ENCODE measurements at regions not wholly inside any gene's neighbourhood (a gene's known extent, or its start where the extent isn't known, plus 50 kb on each side); places are given as distances from the start of the nearest gene placed in this dataset.

- TF ChIP-seq JUND (CRISPR knock-in tag; IDR thresholded peaks at IDR 0.05), result no peak
- no peak for TF ChIP-seq E2F5 (CRISPR knock-in tag; conservative IDR thresholded peaks at IDR 0.05)
- TF ChIP-seq YEATS2 (CRISPR knock-in tag; IDR thresholded peaks at IDR 0.05; ENCODE audit: borderline replicate concordance), result no peak
- no peak for TF ChIP-seq ZNF761 (CRISPR knock-in tag; conservative IDR thresholded peaks at IDR 0.05)
- TF ChIP-seq DNMT1 (CRISPR knock-in tag; IDR thresholded peaks at IDR 0.05), result no peak
- no peak for TF ChIP-seq DNMT3B (CRISPR knock-in tag; conservative IDR thresholded peaks at IDR 0.05)
- TF ChIP-seq CBX1 (IDR thresholded peaks at IDR 0.05; ENCODE audit: low read depth), result no peak
- TF ChIP-seq KDM4B (CRISPR knock-in tag; IDR thresholded peaks at IDR 0.05), result no peak
- no peak for TF ChIP-seq TARDBP (CRISPR knock-in tag; IDR thresholded peaks at IDR 0.05)
- TF ChIP-seq FOXK1 (CRISPR knock-in tag; IDR thresholded peaks at IDR 0.05; ENCODE audit: borderline replicate concordance, low read depth), result no peak
- TF ChIP-seq GFI1 (CRISPR knock-in tag; IDR thresholded peaks at IDR 0.05; ENCODE audit: borderline replicate concordance), result no peak
- no peak for TF ChIP-seq EP300 (IDR thresholded peaks at IDR 0.05; ENCODE audit: low read depth in 2 of 2, low read length in 2 of 2)
- TF ChIP-seq EP300 (CRISPR knock-in tag; IDR thresholded peaks at IDR 0.05; ENCODE audit: borderline replicate concordance), result no peak
- TF ChIP-seq NFYB (CRISPR knock-in tag; IDR thresholded peaks at IDR 0.05), result no peak
- peak; percentile 55 for TF ChIP-seq SAP130 (CRISPR knock-in tag; IDR thresholded peaks at IDR 0.05; ENCODE audit: low read depth)
- TF ChIP-seq SAFB2 (CRISPR knock-in tag; IDR thresholded peaks at IDR 0.05; ENCODE audit: borderline replicate concordance, low read depth), result no peak
- no peak for TF ChIP-seq ZNF747 (CRISPR knock-in tag; IDR thresholded peaks at IDR 0.05; ENCODE audit: borderline replicate concordance)
- TF ChIP-seq CEBPB (IDR thresholded peaks at IDR 0.05; ENCODE audit: borderline replicate concordance, low read depth, low read length), result peak; percentile 70
- no peak for TF ChIP-seq ZNF382 (CRISPR knock-in tag; IDR thresholded peaks at IDR 0.05; ENCODE audit: borderline replicate concordance)
- TF ChIP-seq SP2 (CRISPR knock-in tag; IDR thresholded peaks at IDR 0.05), result no peak
- no peak for TF ChIP-seq FIP1L1 (IDR thresholded peaks at IDR 0.05; ENCODE audit: borderline replicate concordance, insufficient read depth, low read depth, low read length)
- TF ChIP-seq ADNP (CRISPR knock-in tag; IDR thresholded peaks at IDR 0.05), result no peak
- no peak for TF ChIP-seq ARNT (IDR thresholded peaks at IDR 0.05)
- TF ChIP-seq ELF1 (CRISPR knock-in tag; IDR thresholded peaks at IDR 0.05), result no peak
- TF ChIP-seq ZNF292 (CRISPR knock-in tag; IDR thresholded peaks at IDR 0.05; ENCODE audit: borderline replicate concordance, low read depth), result no peak
- TF ChIP-seq FOXM1 (CRISPR knock-in tag; IDR thresholded peaks at IDR 0.05), result no peak
- TF ChIP-seq, protein P1, sequence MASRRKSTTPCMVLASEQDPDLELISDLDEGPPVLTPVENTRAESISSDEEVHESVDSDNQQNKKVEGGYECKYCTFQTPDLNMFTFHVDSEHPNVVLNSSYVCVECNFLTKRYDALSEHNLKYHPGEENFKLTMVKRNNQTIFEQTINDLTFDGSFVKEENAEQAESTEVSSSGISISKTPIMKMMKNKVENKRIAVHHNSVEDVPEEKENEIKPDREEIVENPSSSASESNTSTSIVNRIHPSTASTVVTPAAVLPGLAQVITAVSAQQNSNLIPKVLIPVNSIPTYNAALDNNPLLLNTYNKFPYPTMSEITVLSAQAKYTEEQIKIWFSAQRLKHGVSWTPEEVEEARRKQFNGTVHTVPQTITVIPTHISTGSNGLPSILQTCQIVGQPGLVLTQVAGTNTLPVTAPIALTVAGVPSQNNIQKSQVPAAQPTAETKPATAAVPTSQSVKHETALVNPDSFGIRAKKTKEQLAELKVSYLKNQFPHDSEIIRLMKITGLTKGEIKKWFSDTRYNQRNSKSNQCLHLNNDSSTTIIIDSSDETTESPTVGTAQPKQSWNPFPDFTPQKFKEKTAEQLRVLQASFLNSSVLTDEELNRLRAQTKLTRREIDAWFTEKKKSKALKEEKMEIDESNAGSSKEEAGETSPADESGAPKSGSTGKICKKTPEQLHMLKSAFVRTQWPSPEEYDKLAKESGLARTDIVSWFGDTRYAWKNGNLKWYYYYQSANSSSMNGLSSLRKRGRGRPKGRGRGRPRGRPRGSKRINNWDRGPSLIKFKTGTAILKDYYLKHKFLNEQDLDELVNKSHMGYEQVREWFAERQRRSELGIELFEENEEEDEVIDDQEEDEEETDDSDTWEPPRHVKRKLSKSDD (CRISPR knock-in tag; IDR thresholded peaks at IDR 0.05; ENCODE audit: low read depth), result no peak
- no peak for TF ChIP-seq ZFP36L2 (CRISPR knock-in tag; IDR thresholded peaks at IDR 0.05)
- no peak for TF ChIP-seq SPEN (CRISPR knock-in tag; IDR thresholded peaks at IDR 0.05; ENCODE audit: low read depth)
- TF ChIP-seq POGZ (CRISPR knock-in tag; IDR thresholded peaks at IDR 0.05), result no peak
- no peak for TF ChIP-seq HNRNPLL (IDR thresholded peaks at IDR 0.05; ENCODE audit: low read depth, low read length, poor library complexity, severe bottlenecking)
- TF ChIP-seq BRCA1 (CRISPR knock-in tag; IDR thresholded peaks at IDR 0.05), result no peak
- no peak for TF ChIP-seq KLF9 (CRISPR knock-in tag; IDR thresholded peaks at IDR 0.05; ENCODE audit: low read depth)
Measured at GRCh38 chr4:169823685-169824084, 65.9 kb upstream of the HPF1 start (continued).

All from HepG2 (cell line).